Breast epithelium (tissue), 3 donors: ENCODE measurements at regions not wholly inside any gene's neighbourhood (a gene's known extent, or its start where the extent isn't known, plus 50 kb on each side); places are given as distances from the start of the nearest gene placed in this dataset.

Experiments
- POLR2A ChIP-seq: fragments of 450-650 bp; IDR thresholded peaks from one replicate; pipeline ENCODE4 v1.6.1; 2016; ENCODE audit warnings: antibody characterized with exemption, mild to moderate bottlenecking, moderate library complexity
- POLR2AphosphoS5 ChIP-seq, 3 donors: sonication (generic); formaldehyde crosslinking; IDR thresholded peaks; one replicate each; pipeline ENCODE4 v1.6.1; 2017; ENCODE audit warnings: antibody characterized with exemption in 3 of 3
- TF ChIP-seq, protein P1 (sequence below), 3 donors: fragments of 450-650 bp; IDR thresholded peaks; one replicate each; pipeline ENCODE4 v1.5.1; 2016 to 2017; ENCODE audit warnings: antibody characterized with exemption in 3 of 3, mild to moderate bottlenecking in 3 of 3, moderate library complexity in 3 of 3

DNA sequence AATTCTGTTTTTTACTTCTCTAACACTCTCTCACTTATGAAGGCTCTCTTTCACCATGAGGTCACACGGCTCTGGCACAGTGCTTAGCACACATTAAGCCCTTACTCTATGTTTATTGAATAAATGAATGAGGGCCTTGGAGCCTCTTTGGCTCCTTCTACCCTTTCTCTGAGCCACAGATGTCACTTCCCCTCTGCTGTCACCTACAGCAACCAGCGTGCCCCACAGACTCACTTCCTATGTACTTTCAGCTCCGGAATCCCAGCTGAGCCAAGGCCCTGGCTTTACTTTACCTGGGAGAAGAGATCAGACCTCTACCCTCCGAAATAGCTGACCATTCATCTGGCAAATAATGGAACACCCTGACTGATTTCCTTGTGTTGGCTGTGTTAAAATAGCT, 53.7 kb upstream of the HMCN1 start:
- TF ChIP-seq, protein P1, sequence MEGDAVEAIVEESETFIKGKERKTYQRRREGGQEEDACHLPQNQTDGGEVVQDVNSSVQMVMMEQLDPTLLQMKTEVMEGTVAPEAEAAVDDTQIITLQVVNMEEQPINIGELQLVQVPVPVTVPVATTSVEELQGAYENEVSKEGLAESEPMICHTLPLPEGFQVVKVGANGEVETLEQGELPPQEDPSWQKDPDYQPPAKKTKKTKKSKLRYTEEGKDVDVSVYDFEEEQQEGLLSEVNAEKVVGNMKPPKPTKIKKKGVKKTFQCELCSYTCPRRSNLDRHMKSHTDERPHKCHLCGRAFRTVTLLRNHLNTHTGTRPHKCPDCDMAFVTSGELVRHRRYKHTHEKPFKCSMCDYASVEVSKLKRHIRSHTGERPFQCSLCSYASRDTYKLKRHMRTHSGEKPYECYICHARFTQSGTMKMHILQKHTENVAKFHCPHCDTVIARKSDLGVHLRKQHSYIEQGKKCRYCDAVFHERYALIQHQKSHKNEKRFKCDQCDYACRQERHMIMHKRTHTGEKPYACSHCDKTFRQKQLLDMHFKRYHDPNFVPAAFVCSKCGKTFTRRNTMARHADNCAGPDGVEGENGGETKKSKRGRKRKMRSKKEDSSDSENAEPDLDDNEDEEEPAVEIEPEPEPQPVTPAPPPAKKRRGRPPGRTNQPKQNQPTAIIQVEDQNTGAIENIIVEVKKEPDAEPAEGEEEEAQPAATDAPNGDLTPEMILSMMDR (IDR thresholded peaks at IDR 0.05) = no peak
- TF ChIP-seq POLR2AphosphoS5 (IDR thresholded peaks at IDR 0.05) (no peak), POLR2A (no peak)
